Stimulated activated CD4-positive, alpha-beta T cell treated with anti-CD3 and anti-CD28 coated beads, Interleukin-12 subunit alpha, Interleukin-12 subunit beta, amount 100 ng/mL, for 48 hours (primary cell): ENCODE measurements at regions not wholly inside any gene's neighbourhood (a gene's known extent, or its start where the extent isn't known, plus 50 kb on each side); places are given as distances from the start of the nearest gene placed in this dataset.
"Not testable (repeated sequence)": the region's sequence is repeated elsewhere in the genome, so short reads cannot be mapped to it uniquely, and the experiment has no call there.

Experiments used
- DNase-seq, 3 donors: peaks; one replicate each; pipeline ENCODE4 v3.0.0-alpha.2; 2020; ENCODE audit warnings: low read depth in 2 of 3, low spot score in 1 of 3

DNA sequence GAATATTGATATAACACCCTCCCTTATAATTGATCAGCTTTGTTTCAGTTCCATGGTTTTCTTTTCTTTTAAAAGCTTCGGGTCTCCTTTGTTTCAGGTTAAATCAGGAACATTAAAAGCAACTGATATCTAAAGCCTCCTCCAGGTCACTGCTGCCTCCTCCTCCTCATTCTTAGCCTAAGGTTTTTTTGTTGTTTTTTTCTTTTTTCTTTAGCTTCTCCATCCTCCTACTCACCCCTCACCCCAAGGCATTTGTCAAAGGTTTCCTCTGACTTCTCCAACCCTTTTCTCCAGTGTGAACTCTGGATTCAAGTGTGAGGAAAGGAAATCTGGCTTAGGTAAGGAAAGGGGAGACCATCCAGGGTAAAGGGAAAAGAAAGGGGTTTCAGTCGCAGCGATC lies 420.2 kb upstream of the NFE2L3 start:
- DNase-seq: no peak

DNA sequence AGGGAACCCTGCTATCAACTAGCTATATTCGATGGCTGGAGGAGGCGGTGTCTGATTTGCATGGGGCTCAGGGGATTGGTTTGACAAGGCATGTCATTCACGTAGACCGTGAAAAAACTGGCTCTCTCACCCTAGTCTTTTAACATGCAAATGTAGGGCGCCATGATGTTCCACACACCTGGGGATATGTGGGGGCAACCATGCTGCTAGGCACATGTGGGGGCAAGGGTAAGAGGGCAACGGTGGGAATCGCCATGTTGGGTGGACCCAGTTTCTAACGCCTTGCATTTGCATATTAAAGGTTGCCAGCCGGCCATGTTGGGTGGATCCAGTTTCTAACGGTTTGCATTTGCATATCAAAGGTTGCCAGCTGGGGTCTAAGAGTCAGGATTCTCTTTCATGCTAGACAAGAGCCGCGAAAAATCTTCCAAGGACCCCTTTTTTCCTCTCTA lies 419.2 kb upstream of the NFE2L3 start:
- DNase-seq: no peak

DNA sequence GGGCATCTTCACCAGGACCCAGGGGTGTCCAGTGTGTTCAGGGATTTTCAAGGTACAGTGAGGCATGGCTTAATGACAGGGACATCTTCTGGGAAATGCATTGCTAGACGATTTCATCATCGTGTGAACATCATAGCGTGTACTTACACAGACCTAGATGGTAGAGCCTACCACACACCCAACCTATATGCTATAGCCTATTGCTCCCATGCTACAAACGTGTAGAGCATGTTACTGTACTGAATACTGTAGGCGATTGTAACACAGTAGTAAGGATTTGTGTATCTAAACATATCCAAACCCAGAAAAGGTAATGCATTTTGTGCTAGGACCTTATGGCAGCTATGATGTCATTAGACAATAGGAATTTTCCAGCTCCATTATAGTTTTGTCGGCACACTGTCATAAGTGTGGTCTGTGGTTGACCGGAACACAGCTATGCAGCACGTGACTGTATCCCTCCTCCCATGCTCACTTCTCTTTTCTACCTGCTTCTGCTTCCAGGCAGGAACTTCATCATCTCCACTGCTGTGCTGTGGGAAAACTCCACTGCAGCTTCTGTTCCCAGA lies 416.2 kb upstream of the NFE2L3 start:
- no peak for DNase-seq

DNA sequence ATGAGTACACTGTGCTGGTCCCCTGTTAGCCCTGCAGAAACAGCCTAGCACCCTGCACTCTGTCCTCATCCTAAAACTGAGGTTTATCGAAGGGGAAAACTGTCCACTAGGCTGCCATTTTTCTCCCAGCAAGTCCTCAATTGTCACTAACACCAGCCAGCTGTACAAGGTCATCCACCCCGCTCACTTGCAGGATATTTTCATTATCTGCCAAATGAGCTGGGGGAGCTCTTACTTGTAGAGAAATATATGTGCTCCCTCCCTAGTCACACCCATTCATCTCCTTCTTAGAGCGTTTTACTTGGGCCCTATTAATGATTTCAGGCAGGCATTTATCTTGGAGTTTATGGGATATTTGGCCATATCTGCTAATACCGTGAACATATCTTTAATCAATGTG lies 413.5 kb upstream of the NFE2L3 start:
- no peak for DNase-seq

DNA sequence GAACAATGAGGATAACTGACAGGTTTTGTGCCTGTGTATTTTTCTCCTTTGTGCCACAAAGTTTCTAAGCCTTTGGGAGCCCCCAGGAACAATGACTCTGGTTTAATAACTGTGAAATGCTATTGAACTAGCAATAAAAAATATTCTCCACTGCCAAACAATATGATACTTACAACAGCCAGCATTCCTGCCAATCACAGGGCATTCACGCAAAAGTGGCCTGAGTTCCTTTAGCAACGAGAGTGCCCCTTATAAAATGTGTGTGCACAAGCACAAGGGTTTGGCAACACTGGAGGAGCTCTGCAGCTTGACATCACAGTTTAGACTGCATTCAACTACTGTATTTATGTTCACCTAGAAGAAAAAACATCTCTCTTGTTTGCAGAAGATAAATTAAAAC lies 412.9 kb upstream of the NFE2L3 start:
- no peak for DNase-seq

DNA sequence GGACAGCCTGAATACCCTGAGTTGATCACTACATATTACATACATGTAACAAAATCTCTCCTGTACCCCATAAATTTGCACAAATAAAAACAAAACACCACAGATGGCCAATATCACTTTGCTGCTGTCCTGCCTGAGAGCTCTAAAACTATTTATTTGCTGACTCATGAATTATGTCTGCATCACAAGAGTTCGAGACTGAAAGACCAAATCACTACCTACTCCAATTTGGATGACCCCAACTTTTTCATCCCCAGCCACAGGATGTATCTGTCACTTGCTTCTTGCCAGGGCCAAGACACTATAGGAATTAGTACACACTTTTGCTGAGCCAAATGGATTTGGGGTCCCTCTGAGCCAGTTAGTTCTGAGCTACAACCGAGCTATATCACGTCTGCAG lies 409.7 kb upstream of the NFE2L3 start:
- no peak for DNase-seq

DNA sequence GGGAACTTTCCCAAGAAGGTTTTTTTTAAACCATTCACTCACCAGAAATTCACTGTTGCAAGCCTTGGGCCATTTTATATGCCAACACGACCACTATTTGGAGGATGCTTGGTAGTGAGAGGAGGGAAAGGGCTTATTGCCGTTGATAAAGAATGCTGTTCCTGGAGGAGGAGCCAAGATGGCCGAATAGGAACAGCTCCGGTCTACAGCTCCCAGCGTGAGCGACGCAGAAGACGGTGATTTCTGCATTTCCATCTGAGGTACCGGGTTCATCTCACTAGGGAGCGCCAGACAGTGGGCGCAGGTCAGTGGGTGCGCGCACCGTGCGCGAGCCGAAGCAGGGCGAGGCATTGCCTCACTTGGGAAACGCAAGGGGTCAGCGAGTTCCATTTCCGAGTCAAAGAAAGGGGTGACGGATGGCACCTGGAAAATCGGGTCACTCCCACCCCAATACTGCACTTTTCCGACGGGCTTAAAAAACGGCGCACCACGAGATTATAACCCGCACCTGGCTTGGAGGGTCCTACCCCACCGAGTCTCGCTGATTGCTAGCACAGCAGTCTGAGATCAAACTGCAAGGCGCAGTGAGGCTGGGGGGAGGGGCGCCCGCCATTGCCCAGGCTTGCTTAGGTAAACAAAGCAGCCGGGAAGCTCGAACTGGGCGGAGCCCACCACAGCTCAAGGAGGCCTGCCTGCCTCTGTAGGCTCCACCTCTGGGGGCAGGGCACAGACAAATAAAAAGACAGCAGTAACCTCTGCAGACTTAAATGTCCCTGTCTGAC lies 408.1 kb upstream of the NFE2L3 start:
- DNase-seq: not testable (repeated sequence)

DNA sequence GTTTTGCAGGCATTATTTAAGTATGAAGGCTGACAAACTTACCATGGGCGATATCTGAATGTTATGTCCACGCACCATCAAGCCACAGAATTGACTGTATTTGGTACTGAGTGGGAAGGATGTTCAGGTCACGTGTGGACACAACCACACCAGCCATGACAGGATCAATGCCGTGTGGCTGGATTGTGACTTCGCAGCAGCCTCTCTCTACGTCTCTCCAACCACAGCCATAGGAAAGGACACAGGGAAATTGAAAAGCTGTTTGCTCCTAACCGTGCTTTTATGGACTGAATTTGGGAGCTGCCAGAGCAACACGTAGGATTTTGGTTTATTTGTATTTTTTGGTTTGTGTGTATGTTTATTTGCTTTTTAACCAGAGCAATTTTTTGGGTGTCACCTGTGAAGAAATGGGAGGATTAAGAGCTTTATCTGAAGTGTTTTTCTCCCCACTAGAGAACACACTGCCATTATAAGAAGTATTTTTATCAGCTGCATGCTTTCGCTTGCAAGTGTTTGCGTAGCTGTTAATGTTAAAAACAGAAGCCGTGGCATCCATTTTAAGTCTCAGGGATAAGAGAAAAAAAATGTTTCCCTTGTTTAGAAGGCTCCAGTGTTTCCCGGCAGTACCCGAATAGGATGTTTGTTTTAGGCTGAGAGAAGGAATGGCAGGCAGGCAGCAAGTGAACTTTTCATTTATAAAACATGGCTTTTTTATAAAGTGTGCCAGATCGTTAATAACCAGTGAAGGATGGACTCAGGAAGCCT lies 401.1 kb upstream of the NFE2L3 start:
- no peak for DNase-seq

DNA sequence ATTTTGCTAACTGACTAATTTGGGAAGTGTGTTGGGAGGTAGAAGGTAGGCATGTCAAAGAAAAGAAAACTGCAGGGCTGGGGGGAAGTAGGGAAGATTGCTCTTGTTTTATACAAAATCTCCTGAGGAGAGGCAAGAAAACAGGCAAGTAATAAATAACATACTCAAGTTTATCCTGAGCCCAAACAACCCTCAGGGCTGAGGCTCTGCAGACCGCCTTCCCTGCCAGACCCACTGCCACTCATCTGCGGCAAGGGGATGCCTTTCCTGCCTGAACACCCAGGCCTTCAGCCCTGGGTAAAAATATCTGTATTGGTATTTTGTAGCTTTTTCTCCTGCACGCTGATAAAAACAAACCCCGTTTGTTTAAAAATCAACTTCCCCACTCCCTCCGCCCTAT lies 399.8 kb upstream of the NFE2L3 start:
- no peak for DNase-seq

DNA sequence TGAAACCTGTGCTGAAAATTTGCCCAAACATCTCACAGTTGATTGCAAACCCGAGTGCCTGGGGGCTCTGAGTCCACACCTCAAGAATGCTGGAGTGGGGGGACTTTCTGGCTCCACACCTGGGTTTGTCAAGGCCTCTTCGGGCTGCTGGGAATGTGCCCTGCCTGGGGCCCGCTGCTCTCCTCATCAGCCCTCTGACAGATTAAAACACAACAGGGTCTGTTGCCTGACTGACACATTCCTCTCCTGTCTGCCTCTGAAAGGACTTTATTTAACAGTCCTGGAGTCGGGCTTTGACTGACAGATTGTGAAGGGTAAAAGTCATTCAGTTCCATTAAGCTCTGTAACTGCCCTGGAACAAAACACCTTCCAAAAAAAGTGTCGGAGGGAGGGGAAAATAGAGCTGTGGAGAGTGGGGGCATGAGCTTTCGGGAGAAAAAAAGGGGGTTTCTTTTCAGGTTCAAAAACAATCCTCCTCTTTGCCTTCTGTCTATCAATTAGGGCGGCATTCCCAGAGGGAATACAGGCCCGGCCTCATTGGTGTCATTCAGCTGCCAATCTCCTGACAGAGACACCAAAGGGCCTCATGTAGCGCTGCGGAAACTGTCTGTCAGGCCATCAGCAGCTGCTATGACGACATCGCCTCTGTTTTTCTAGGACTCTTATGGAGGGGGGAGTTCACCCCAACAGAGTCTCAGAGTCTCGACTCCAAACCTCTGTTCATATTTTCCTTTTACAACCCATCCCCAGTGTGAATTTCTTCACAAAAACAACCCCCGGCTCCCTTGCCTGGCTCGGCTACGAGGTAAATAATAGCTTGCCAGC lies 398.8 kb upstream of the NFE2L3 start:
- no peak for DNase-seq

DNA sequence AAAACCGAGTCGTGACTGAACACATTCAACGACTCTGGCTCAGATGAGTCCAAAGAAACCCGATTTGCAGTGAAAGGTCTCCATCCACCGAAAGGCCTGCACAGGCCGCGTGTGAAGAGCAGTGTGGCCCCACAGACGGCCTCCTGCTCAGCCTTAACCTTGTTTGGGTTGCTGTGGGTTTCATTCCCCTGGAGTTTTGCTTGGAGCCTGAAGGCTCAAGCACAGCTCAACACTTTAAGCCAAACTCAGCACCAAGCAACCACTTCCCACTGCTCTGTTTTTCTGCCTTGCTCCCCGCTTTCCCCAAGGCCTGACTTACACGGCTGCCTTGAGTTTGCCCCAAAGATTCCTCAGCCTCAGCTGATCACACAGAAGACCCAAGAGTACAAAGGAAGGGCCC lies 398.2 kb upstream of the NFE2L3 start:
- DNase-seq: no peak

DNA sequence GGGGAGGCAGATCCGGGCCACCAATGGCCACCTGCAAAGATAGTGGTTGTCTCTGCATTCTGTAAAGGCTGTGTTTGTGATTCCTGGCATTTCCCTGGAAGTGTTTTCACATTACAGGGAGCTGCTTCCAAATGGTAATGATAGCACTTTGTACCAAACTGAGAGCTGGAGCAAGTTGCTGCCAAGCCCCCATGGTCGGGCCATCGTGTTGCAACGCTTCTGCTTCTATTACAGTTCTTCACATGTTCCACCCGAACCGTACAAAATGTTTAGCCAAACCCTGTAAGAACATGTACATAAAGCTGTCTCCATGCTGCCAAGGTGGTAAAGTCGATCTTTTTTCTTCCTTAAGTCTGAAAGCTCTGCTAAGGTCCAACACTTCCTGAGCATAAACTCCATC lies 397.7 kb upstream of the NFE2L3 start:
- no peak for DNase-seq

DNA sequence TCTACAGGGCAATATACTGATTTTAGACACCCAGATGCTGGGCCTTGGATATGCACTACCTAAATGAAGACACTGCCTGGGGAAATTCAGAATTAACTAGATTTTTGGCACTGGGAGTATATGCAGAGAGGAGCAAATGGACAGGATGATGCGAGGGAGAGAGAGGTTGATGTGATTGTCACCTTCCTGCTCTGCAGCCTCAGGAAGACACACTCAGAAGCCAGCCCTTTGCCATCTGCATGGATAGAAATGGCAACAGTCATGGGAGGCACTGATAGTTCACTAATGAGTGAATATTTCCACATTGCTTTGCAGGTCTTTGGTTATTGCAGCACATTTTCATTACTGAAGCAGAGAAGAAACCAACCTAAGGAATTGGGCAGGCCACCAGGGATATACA lies 397.2 kb upstream of the NFE2L3 start:
- DNase-seq: no peak

DNA sequence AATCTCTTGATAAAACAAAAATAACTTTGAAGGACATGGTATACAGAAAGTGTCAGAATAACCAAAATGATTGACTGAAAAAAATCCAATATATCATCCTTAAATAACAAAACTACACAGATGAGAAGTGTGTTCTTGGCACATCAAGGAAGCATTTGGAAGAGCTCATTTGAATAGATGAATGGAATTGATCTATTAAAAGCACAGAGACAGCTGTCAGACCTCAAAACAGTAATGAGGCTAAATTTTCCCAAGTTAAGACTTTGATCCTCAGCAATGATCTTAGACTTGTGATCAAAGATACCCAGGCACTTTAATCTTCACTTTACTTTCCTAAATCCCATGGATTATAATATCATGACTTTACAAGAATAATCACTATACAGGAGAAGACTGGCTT lies 395.4 kb upstream of the NFE2L3 start:
- no peak for DNase-seq

DNA sequence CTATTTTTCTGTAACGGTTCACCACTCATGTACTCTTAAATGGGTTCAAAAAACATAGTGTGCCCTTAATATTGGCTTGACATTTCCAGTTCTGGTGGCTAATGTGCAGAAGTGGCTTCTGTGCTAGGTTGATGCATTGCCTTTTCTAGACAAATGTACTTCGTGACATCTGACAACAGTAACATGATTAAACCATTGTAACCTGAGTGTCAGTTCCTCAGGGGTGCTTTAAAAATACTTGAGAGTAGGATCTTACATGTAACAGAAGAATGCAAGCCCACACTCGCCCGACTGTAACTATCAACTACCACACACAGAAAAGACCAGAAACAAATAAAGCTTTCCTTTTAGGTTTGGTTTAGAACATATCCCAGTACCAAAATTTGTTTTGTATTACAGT lies 393.4 kb upstream of the NFE2L3 start:
- no peak for DNase-seq

DNA sequence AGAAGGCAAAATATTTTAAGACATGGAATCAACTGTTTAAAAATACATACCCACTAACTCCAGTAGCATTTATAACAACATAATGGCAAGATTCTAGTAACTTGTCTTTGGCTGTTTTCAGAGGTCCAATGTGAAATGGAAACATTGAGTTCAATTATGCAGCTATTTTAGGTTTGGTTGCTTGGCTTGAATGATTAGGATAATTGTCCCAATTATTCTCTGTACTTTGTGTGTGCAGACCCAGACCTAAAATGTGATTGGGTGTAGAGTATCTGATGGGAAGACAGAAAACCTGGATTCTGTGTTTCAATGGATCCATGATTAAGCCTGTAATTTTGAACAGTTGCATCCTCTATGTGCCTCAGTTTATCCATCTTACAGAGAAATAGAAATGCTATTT lies 392.7 kb upstream of the NFE2L3 start:
- no peak for DNase-seq

DNA sequence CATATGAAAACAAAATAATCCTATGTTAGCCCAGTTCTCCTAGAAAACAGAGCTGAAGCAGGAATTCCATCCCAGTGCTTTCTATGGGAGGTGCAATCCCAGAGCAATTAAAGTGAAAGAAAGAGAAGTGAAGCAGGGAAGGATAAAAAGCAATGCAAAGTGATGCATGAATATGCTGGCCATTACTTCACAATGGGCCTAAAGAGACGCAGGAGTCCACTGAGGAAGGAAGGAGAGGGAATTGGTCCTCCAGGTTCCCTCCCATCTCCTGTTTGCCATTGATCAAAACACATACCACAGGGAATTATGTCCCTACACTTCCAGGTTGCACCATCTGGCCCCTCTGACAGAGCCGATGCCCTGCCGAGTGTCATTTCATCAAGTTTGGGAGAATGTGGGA lies 392.2 kb upstream of the NFE2L3 start:
- DNase-seq: no peak

DNA sequence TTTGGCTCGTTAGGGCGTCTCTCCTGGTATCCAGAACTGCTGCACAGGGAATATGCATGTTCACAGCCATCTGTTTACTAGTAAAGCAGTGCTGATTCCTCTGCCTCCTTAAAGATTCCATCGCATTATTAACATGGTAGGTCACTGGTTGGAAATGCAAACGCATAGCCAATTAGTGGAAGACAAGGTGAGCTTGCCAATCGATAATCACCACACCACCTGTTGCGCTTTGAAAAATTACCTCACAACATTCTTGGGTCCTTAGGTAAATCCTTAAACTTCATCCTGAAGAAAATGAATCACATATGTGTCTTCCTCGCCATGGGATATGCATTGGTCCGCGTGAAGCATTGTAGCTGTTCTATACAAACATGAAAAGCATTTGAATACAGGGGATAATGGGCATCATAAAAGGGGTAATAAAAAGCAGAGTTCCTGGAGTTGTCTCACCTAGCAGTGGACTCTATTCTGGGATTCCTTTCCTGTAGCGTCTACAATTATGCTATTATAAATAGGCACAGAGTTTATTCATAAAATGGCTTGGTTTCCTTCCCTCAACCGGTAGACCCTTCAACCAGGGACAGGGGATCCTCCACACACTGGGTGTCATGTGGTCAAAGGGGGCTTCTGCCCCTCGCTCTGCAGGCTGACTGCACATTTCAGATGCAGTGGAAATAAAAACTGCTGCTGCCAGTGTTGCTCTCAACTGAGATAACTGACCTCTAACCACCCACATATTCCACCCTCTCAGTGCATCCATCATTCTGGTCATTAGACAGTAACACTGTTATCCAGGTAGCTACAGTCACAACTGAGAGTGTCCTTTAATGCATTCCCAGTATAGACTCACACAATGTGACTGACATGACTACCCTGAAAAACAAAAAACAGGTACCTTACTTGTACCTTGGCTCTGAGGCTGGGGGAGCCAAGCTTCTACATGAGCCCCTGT lies 389.2 kb upstream of the NFE2L3 start:
- no peak for DNase-seq

DNA sequence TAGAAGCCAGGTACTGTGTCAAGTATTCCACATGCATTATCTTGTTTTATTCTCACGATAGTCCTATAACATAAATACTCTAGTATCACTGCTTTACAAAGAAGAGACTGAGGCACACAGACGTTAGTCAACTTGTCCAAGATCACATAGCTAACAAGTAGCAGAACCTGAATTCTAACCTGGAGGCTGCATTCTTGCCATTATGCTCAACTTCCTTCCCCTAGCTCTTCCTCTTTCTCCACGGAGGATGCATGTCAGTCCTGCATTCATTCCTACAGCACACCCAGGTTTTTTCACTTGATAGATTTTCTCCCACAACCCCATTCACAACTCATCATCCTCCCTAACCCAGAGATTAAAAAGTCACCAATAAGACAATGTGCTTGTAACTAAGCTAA lies 388.5 kb upstream of the NFE2L3 start:
- DNase-seq: no peak

DNA sequence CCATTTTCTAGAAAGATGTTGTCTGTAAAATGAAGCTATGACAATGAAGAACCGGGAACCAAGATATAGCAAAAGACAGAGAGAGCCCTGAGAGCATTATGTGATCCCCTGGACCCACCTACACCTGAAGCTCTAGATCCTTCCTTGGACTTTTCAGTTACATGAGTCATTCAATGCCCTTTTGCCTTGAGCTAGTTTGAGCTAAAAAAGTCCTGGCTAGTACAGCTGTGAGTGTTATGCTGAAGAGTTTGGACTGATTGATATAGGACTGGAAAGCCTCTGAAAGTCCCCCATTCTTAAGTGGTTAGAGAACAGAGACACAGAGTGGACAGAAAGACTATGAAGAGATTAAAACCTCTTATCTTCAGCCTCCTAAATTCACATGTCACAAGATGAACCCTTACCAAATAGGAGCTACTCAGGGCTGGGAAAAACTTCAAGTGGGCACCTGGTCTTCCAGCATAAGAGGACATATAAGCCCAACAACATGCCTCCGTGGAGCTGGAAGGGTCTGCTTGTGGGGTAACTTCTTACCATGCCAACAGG lies 386.8 kb upstream of the NFE2L3 start:
- DNase-seq: no peak
